C4-2B (cell line): ENCODE measurements at regions not wholly inside any gene's neighbourhood (a gene's known extent, or its start where the extent isn't known, plus 50 kb on each side); places are given as distances from the start of the nearest gene placed in this dataset.

ENCODE experiments used
- H3K27ac ChIP-seq: fragments of 450-650 bp; 2 replicates; pipeline ENCODE4 v1.5.1; 2017
- ZFX ChIP-seq: fragments of 450-650 bp; IDR thresholded peaks from 2 replicates; pipeline ENCODE4 v1.6.1; 2017
- TF ChIP-seq, protein P1 (sequence below): fragments of 450-650 bp; conservative IDR thresholded peaks from 2 replicates; pipeline ENCODE4 v1.5.1; 2017; ENCODE audit warnings: mild to moderate bottlenecking

DNA sequence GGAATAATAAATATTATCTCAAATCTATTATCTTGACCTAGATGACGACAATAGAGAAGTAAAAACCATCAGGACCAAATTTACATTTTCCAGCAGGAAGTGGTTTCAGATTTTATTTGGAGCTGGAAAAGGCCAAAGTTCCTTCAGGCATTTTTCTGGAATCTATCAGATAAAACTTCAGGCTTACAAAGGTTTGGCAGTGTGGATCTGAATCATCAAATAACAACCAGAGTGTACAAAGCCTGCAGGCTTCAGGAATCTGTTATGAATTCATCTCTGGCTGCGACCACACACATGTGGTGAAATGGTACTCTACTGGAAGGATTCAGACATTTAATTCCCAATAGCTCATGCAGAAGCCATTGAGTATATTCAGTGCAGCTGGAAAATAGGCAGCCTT is 726.4 kb upstream of the GRAMD2B start:
- no peak overlapping the region for H3K27ac ChIP-seq
- TF ChIP-seq ZFX: no peak
- TF ChIP-seq, protein P1, sequence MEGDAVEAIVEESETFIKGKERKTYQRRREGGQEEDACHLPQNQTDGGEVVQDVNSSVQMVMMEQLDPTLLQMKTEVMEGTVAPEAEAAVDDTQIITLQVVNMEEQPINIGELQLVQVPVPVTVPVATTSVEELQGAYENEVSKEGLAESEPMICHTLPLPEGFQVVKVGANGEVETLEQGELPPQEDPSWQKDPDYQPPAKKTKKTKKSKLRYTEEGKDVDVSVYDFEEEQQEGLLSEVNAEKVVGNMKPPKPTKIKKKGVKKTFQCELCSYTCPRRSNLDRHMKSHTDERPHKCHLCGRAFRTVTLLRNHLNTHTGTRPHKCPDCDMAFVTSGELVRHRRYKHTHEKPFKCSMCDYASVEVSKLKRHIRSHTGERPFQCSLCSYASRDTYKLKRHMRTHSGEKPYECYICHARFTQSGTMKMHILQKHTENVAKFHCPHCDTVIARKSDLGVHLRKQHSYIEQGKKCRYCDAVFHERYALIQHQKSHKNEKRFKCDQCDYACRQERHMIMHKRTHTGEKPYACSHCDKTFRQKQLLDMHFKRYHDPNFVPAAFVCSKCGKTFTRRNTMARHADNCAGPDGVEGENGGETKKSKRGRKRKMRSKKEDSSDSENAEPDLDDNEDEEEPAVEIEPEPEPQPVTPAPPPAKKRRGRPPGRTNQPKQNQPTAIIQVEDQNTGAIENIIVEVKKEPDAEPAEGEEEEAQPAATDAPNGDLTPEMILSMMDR: no peak

DNA sequence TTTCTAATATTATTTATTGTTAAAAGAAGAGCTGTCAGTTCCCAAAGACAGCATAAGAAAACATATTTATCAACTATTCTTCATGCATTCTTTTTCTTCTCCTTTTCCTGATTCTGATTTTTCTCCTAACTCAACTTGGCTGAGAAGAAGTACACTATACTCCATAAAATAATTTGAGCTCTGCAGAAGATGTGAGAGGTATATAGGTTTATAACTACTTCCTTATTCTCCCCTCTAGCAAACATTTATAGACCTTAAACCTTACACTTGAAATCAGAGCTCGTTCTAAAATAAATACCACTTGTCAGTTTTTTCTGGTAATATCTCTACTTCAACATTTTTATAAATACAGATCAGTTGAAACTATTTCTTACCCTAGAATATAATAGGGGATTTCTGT is 724.8 kb upstream of the GRAMD2B start:
- TF ChIP-seq ZFX: no peak
- TF ChIP-seq, protein P1: no peak
- H3K27ac ChIP-seq: no peak overlapping the region

DNA sequence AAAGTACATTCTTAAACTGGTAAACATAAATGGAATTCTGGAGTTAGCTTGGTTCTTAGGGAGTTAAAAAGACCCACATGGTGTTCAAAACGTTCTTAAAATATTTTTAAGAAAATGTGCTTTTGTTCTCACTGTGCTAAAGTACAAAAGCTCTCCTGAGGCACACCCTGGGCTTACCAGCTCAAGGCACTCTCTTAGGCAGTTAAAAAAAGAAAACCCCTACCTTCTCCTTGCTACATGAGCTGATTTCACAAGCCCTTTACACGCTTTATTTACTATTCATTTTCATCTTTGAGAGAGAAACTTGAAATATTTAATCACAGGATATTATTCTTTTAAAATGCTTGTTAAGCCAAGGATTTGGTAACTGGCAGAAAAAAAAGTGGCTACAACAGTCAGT is 723.3 kb upstream of the GRAMD2B start:
- no peak for TF ChIP-seq ZFX
- TF ChIP-seq, protein P1: no peak

DNA sequence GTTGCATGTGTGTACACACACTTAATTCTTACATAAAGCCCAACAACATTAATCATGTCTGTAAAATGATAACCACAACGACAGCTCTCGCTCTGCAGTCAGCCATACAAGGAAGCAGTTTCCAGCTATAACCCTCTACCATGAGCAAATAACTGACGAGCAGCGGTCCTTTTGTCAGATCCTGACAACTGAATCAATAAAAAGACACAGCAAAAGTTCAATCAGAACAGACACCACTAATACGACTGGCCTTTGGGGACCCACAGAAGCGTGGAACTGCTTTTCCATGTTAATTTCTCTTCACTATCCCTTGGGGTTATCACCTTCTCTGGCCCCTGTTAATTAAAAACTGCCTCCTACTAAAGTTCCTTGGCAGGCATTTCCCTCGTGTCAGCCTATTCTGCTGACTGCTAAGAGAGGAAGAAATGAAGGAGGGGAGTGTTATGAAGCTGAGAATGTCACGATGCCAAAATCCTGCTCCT is 722.8 kb upstream of the GRAMD2B start:
- TF ChIP-seq ZFX: no peak
- TF ChIP-seq, protein P1: no peak
- no peak overlapping the region; the same call in 1 of the 2 replicates for H3K27ac ChIP-seq

More for the DNA sequence above, 723.3 kb upstream of the GRAMD2B start:
- no peak overlapping the region for H3K27ac ChIP-seq

DNA sequence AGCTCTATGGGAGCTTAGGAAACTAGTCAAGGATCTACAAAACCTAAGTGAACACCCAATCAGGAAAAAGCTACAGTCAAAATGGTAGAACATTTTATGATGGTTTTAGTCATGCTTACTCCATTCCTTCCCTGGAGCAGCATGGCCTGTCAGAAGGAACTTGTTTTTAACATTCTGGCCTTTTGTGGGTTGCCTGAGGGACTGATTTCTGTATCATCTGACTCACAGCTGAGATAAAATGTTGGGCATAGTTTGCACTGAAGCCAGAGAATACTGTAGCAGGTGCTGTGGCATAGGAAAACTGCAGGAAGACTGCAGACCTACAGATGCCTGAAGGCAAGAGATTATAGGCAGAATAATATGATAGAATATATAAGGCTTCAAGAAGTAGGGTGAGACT is 719.6 kb upstream of the GRAMD2B start:
- TF ChIP-seq, protein P1: no peak
- no peak for TF ChIP-seq ZFX

DNA sequence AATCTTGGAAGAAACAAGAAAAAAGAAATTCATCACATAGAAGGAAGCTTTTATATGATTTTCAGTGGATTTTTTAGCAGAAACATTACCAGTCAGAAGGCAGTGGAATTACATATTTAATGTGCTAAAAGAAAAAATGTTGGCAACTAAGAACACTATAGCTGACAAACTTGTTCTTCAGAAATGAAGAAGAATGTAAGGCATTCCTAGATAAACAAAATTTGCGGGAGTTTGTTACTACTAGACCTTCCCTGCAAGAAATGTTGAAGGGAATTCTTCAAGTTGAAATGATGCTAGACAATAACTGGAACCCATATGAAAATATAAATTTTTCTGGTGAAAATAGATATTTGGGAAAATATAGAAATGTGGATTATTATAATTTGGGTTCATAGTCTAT is 718.3 kb upstream of the GRAMD2B start:
- H3K27ac ChIP-seq: no peak overlapping the region

More for the DNA sequence above, 719.6 kb upstream of the GRAMD2B start:
- H3K27ac ChIP-seq: no peak overlapping the region

DNA sequence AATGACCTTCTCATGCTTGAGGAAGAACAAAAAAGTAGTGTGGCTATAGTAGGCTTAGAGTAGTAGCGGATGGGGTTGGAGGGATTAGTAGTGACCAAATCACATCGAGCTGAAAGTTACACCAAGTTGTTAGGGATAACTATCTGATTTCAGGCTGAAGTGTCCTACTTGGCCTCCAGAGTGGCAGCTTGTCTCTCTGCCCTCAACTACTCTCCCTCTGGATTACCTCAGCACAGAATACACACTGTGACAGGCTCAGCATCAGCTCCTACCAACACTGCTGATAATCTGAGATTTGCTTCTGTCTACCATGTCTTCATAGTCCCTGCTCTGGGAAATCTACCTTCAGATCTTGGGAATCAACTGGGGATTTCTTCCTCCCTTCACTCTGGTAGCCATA is 714.6 kb upstream of the GRAMD2B start:
- H3K27ac ChIP-seq: no peak overlapping the region
- TF ChIP-seq, protein P1: no peak
- TF ChIP-seq ZFX: no peak

More for the DNA sequence above, 718.3 kb upstream of the GRAMD2B start:
- TF ChIP-seq, protein P1: no peak
- TF ChIP-seq ZFX: no peak
